ENCODE measurements at regions not wholly inside any gene's neighbourhood (a gene's known extent, or its start where the extent isn't known, plus 50 kb on each side); places are given as distances from the start of the nearest gene placed in this dataset.

- Histone ChIP-seq H4K8ac (replicated peaks; ENCODE audit: insufficient read length, low read depth, low read length) (no peak overlapping the region), H3T11ph (ENCODE audit: low read length) (no peak overlapping the region), H4K5ac (ENCODE audit: insufficient read length, low read depth, low read length) (no peak overlapping the region), H2AK5ac (ENCODE audit: insufficient read length, low read length) (no peak overlapping the region), H3K79me2 (ENCODE audit: insufficient read depth, low read length) (no peaks in the 10 kb centered on the region), H2AFZ (ENCODE audit: low read length) (no peak overlapping the region), H3K79me1 (ENCODE audit: insufficient read depth, low read depth, low read length, poor library complexity, severe bottlenecking) (no peaks in the 10 kb centered on the region), H2BK15ac (ENCODE audit: low read depth, low read length) (no peak overlapping the region), H3K23me2 (ENCODE audit: insufficient read length, low read depth, low read length, poor library complexity, severe bottlenecking) (no peaks in the 10 kb centered on the region), H2BK5ac (ENCODE audit: insufficient read length, low read length) (no peak overlapping the region), H3K4me1 (ENCODE audit: insufficient read depth, low read length) (no peaks in the 10 kb centered on the region), H3K4me2 (ENCODE audit: insufficient read depth, insufficient read length, low read length) (no peak overlapping the region), H4K20me1 (ENCODE audit: control insufficient read depth, insufficient read depth, insufficient read length) (no peaks in the 10 kb centered on the region), H3K9me3 (ENCODE audit: control insufficient read depth, low read depth, low read length) (no peaks in the 10 kb centered on the region), H3K27ac (ENCODE audit: insufficient read length, low read depth, low read length) (no peak overlapping the region), H3K9ac (ENCODE audit: extremely low read depth, insufficient read length, low read length) (no peak overlapping the region), H3K4ac (ENCODE audit: low read depth, low read length) (no peak overlapping the region), H2BK12ac (ENCODE audit: insufficient read length, low read depth, low read length) (no peak overlapping the region), H2BK120ac (ENCODE audit: low read depth, low read length, poor library complexity, severe bottlenecking) (no peak overlapping the region), H3K27me3 (ENCODE audit: insufficient read depth, low read length) (no peaks in the 10 kb centered on the region), H3K18ac (ENCODE audit: insufficient read length, low read depth, low read length) (no peak overlapping the region), H3K56ac (ENCODE audit: insufficient read length, low read depth, low read length) (no peak overlapping the region), H3K14ac (ENCODE audit: insufficient read depth, low read length) (no peak overlapping the region), H2BK20ac (ENCODE audit: low read depth, low read length, poor library complexity, severe bottlenecking) (no peak overlapping the region), H4K91ac (ENCODE audit: insufficient read length, low read depth, low read length) (no peak overlapping the region), H3K23ac (ENCODE audit: insufficient read length, low read depth, low read length) (no peak overlapping the region)
- Mint-ChIP-seq H3K9me3 (peaks cover 3 to 7% of the 10 kb centered on the region in 2 experiments; a peak in 2 of 5 replicates), H3K4me3 (no peak overlapping the region), H3K4me1 (no peaks in the 10 kb centered on the region), H3K27me3 (ENCODE audit: low read depth) (no peaks in the 10 kb centered on the region), H3K36me3 (ENCODE audit: insufficient read depth in 1 of 3, low read depth in 3 of 3) (peaks cover 0 to 4% (median 0%) of the 10 kb centered on the region in 3 experiments; a peak in 1 of 7 replicates), H3K27ac (no peak overlapping the region)
- no peak for DNase-seq
- no CpG with 5 or more reads among the region's 2 CpGs for WGBS (ENCODE audit: extremely low coverage, insufficient read length, low lambda C conversion rate)
- no peak for TF ChIP-seq CTCF (conservative IDR thresholded peaks at IDR 0.05)
These were observed 314.1 kb upstream of the PTGER4 start for GRCh38 chr5:40365342-40366330.

Measured in H9 (cell line).